Colonic mucosa (tissue), 4 donors: ENCODE measurements at regions not wholly inside any gene's neighbourhood (a gene's known extent, or its start where the extent isn't known, plus 50 kb on each side); places are given as distances from the start of the nearest gene placed in this dataset.

Source experiments
- DNase-seq: peaks from one replicate; pipeline ENCODE4 v3.0.0-alpha.2; 2020
- H3K27ac ChIP-seq: fragments of 200-600 bp; one replicate; pipeline ENCODE4 v1.8.0; 2021
- H3K27me3 ChIP-seq: fragments of 200-600 bp; one replicate; pipeline ENCODE4 v1.8.0; 2021
- H3K36me3 ChIP-seq: fragments of 200-600 bp; one replicate; pipeline ENCODE4 v1.8.0; 2021
- H3K4me1 ChIP-seq: fragments of 200-600 bp; one replicate; pipeline ENCODE4 v1.8.0; 2021; ENCODE audit warnings: mild to moderate bottlenecking
- H3K4me3 ChIP-seq: fragments of 200-600 bp; one replicate; pipeline ENCODE4 v1.8.0; 2021
- H3K9ac ChIP-seq, 2 donors: one replicate each; pipeline ENCODE4 v1.7.0; 2013; ENCODE audit warnings: control low read depth in 2 of 2, low read depth in 2 of 2, low read length in 2 of 2
- H3K9me3 ChIP-seq: fragments of 200-600 bp; one replicate; pipeline ENCODE4 v1.8.0; 2021
- intact Hi-C: fragments of 100-400 bp; cut with DNase I; formaldehyde crosslinking; loops from one replicate; pipeline ENCODE4 v1.14.1; 2022
- TF ChIP-seq, protein P1 (sequence below): fragments of 200-600 bp; IDR thresholded peaks from one replicate; pipeline ENCODE4 v1.8.0; 2022; ENCODE audit warnings: antibody characterized with exemption, mild to moderate bottlenecking
- donor health status: healthy.
- donor health status: DM: no; HTN: no; CAD: no.
- donor health status: DM: no; HTN: no; CAD: no.

DNA sequence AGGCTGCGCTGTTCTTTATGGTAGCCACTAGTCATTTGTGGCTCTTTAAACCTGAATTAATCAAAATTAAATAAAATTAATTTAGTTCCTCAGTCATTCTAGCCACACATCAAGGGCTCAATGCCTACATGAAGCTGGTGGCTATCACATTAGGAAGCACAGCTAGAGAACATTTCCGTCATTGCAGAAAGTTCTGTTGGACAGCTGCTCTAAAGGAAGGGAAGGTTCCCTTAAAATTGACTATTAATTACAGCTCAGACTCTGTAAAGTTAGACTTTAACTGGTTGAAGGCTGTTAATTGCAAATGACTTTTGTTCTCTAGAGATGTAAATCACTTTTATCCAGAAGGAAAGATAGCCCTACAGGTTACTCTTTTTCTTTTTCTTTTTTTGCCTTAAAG, 202.7 kb upstream of the ADAMTS9 start:
- no peaks in the 10 kb centered on the region for H3K9me3 ChIP-seq
- no peak overlapping the region for H3K4me3 ChIP-seq
- intact Hi-C loops, result no loop called here
- DNase-seq, result no peak
- no peak overlapping the region for H3K27ac ChIP-seq
- no peaks in the 10 kb centered on the region for H3K36me3 ChIP-seq
- H3K27me3 ChIP-seq, result no peaks in the 10 kb centered on the region
- H3K4me1 ChIP-seq, result no peaks in the 10 kb centered on the region
- H3K9ac ChIP-seq, result no peak overlapping the region
- TF ChIP-seq, protein P1, sequence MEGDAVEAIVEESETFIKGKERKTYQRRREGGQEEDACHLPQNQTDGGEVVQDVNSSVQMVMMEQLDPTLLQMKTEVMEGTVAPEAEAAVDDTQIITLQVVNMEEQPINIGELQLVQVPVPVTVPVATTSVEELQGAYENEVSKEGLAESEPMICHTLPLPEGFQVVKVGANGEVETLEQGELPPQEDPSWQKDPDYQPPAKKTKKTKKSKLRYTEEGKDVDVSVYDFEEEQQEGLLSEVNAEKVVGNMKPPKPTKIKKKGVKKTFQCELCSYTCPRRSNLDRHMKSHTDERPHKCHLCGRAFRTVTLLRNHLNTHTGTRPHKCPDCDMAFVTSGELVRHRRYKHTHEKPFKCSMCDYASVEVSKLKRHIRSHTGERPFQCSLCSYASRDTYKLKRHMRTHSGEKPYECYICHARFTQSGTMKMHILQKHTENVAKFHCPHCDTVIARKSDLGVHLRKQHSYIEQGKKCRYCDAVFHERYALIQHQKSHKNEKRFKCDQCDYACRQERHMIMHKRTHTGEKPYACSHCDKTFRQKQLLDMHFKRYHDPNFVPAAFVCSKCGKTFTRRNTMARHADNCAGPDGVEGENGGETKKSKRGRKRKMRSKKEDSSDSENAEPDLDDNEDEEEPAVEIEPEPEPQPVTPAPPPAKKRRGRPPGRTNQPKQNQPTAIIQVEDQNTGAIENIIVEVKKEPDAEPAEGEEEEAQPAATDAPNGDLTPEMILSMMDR, result no peak

DNA sequence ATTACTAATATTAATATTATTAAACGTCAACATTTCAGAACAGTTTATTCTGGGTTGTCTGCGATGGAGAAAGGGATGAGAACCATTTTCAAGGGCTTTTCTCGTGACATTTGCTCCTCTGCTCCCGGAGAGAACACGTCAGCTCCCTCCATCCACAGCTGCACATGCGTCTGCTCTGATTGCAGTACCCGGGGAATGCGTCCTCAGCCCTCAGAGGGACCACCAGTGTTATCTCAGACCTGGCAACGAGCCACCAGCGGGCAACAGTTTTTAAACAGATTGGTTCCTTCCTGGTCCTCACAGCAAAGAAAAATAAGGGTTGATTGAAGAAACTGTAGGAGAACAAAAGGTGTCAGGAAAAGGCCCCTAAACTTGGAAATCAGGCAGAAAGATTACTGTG, 202.2 kb upstream of the ADAMTS9 start:
- Histone ChIP-seq H3K9me3 (no peaks in the 10 kb centered on the region), H3K9ac (no peak overlapping the region), H3K4me3 (no peak overlapping the region), H3K27ac (no peak overlapping the region), H3K27me3 (no peaks in the 10 kb centered on the region), H3K36me3 (no peaks in the 10 kb centered on the region), H3K4me1 (no peaks in the 10 kb centered on the region)
- DNase-seq, result no peak
- intact Hi-C loops, result no loop called here
- TF ChIP-seq, protein P1, result no peak

- Histone ChIP-seq H3K27ac (peak overlapping the region; percentile 10), H3K4me1 (no peaks in the 10 kb centered on the region), H3K4me3 (no peak overlapping the region), H3K9ac (no peak overlapping the region), H3K27me3 (no peaks in the 10 kb centered on the region), H3K36me3 (no peaks in the 10 kb centered on the region), H3K9me3 (no peaks in the 10 kb centered on the region)
- DNase-seq, result no peak
- TF ChIP-seq, protein P1, result no peak
- intact Hi-C loops, result no loop called here
These were observed 201.1 kb upstream of the ADAMTS9 start for GRCh38 chr3:64888840-64889392.

DNA sequence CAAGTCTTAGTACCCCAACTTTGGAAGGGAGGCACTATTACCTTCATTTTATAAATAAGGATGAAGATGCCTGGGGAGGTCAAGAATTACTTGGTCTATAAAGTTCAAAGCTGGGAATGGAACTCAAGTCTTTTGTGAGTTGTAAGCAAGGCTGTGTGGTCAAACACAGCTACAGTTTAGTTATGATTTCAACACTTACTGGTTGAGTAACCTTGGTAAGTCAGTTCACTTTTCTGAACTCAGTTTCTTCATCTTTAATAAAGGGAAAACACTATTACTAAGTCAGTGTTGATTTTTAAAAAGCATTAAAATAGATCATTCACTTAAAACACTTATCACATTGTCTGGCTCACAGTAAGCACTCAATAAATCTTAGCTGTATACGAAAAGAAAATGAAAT, 200.4 kb upstream of the ADAMTS9 start:
- intact Hi-C loops, result no loop called here
- Histone ChIP-seq H3K9ac (no peak overlapping the region), H3K4me3 (no peak overlapping the region), H3K9me3 (no peaks in the 10 kb centered on the region), H3K36me3 (no peaks in the 10 kb centered on the region), H3K27me3 (no peaks in the 10 kb centered on the region), H3K27ac (peak overlapping the region; percentile 10), H3K4me1 (no peaks in the 10 kb centered on the region)
- DNase-seq, result no peak
- TF ChIP-seq, protein P1, result no peak

GRCh38 chr3:64885055-64885454, 197.3 kb upstream of the ADAMTS9 start:
- Histone ChIP-seq H3K36me3 (no peaks in the 10 kb centered on the region), H3K27me3 (no peaks in the 10 kb centered on the region), H3K27ac (no peak overlapping the region), H3K9me3 (no peaks in the 10 kb centered on the region), H3K4me1 (no peaks in the 10 kb centered on the region), H3K4me3 (no peak overlapping the region), H3K9ac (no peak overlapping the region)
- intact Hi-C loops, result no loop called here
- no peak for DNase-seq
- TF ChIP-seq, protein P1, result no peak
